NOMO-1 treated with dmso at 0.1 percent for 144 hours (cell line): ENCODE measurements at regions not wholly inside any gene's neighbourhood (a gene's known extent, or its start where the extent isn't known, plus 50 kb on each side); places are given as distances from the start of the nearest gene placed in this dataset.
"Not testable (repeated sequence)": the region's sequence is repeated elsewhere in the genome, so short reads cannot be mapped to it uniquely, and the experiment has no call there.

Experiments
- DNase-seq: peaks from one replicate; lab custom pipeline; 2025; ENCODE audit not compliant: unreplicated experiment; lab: John Stamatoyannopoulos, UW

GRCh38 chr13:22915442-22916082 is 265.2 kb upstream of the SGCG start:
- no peak for DNase-seq

- DNase-seq = not testable (repeated sequence)
Observed at GRCh38 chr13:22916276-22916675, 264.5 kb upstream of the SGCG start.

- DNase-seq = no peak
Observed at GRCh38 chr13:22925881-22926747, 254.7 kb upstream of the SGCG start.

- DNase-seq = no peak
Observed at GRCh38 chr13:22926748-22927400, 253.9 kb upstream of the SGCG start.

GRCh38 chr13:22927845-22928244 is 252.9 kb upstream of the SGCG start:
- DNase-seq = not testable (repeated sequence)

- no peak for DNase-seq
Observed at GRCh38 chr13:22929381-22930126, 251.2 kb upstream of the SGCG start.

- no peak for DNase-seq
Observed at GRCh38 chr13:22931576-22931975, 249.2 kb upstream of the SGCG start.

GRCh38 chr13:22932632-22933412 is 248.0 kb upstream of the SGCG start:
- DNase-seq = not testable (repeated sequence)

- no peak for DNase-seq
Observed at GRCh38 chr13:22933571-22934181, 247.1 kb upstream of the SGCG start.

GRCh38 chr13:22934744-22935523 is 245.8 kb upstream of the SGCG start:
- no peak for DNase-seq

GRCh38 chr13:22936228-22936627 is 244.6 kb upstream of the SGCG start:
- no peak for DNase-seq

GRCh38 chr13:22937241-22937640 is 243.5 kb upstream of the SGCG start:
- DNase-seq = no peak

- DNase-seq = no peak
Observed at GRCh38 chr13:22937953-22938352, 242.8 kb upstream of the SGCG start.

GRCh38 chr13:22938576-22938975 is 242.2 kb upstream of the SGCG start:
- DNase-seq = no peak

- no peak for DNase-seq
Observed at GRCh38 chr13:22939157-22939556, 241.6 kb upstream of the SGCG start.

GRCh38 chr13:22940090-22940710 is 240.6 kb upstream of the SGCG start:
- no peak for DNase-seq

GRCh38 chr13:22940736-22941135 is 240.0 kb upstream of the SGCG start:
- DNase-seq = no peak

- DNase-seq = not testable (repeated sequence)
Observed at GRCh38 chr13:22941495-22941894, 239.3 kb upstream of the SGCG start.

GRCh38 chr13:22942831-22943230 is 237.9 kb upstream of the SGCG start:
- not testable (repeated sequence) for DNase-seq
